IMR-90 (cell line): ENCODE measurements at regions not wholly inside any gene's neighbourhood (a gene's known extent, or its start where the extent isn't known, plus 50 kb on each side); places are given as distances from the start of the nearest gene placed in this dataset.

ENCODE experiments used
- BHLHE40 ChIP-seq: fragments of 150-350 bp; IDR thresholded peaks from 2 replicates; pipeline ENCODE4 v1.6.1; 2016; ENCODE audit warnings: mild to moderate bottlenecking, low read depth, low read length
- CEBPB ChIP-seq: IDR thresholded peaks from 2 replicates; pipeline ENCODE4 v1.6.1; 2012; ENCODE audit warnings: low read depth, low read length, improper control_type of control experiment
- CHD1 ChIP-seq: IDR thresholded peaks from 2 replicates; pipeline ENCODE4 v1.6.1; 2012; ENCODE audit warnings: low read depth, low read length, improper control_type of control experiment
- CTCF ChIP-seq: conservative IDR thresholded peaks from 2 replicates; pipeline ENCODE4 v1.5.1; 2012; ENCODE audit warnings: mild to moderate bottlenecking, low read depth, low read length, improper control_type of control experiment
- ELK1 ChIP-seq: fragments of 150-350 bp; IDR thresholded peaks from 2 replicates; pipeline ENCODE4 v1.6.1; 2016; ENCODE audit warnings: low read depth, mild to moderate bottlenecking, low read length, moderate library complexity, borderline replicate concordance
- MAFK ChIP-seq: IDR thresholded peaks from 2 replicates; pipeline ENCODE4 v1.6.1; 2012; ENCODE audit warnings: low read depth, low read length, improper control_type of control experiment
- MAZ ChIP-seq: IDR thresholded peaks from 2 replicates; pipeline ENCODE4 v1.6.1; 2012; ENCODE audit warnings: low read depth, mild to moderate bottlenecking, low read length, improper control_type of control experiment, moderate library complexity, borderline replicate concordance
- MXI1 ChIP-seq: IDR thresholded peaks from 2 replicates; pipeline ENCODE4 v1.6.1; 2012; ENCODE audit warnings: low read depth, mild to moderate bottlenecking, low read length, moderate library complexity, borderline replicate concordance
- POLR2A ChIP-seq: IDR thresholded peaks from 2 replicates; pipeline ENCODE4 v1.6.1; 2012; ENCODE audit warnings: mild to moderate bottlenecking, low read depth, low read length
- RAD21 ChIP-seq: IDR thresholded peaks from 2 replicates; pipeline ENCODE4 v1.6.1; 2012; ENCODE audit warnings: low read length, improper control_type of control experiment
- RFX5 ChIP-seq: IDR thresholded peaks from 2 replicates; pipeline ENCODE4 v1.8.0; 2012; ENCODE audit warnings: low read depth, mild to moderate bottlenecking, low read length, moderate library complexity
- SMC3 ChIP-seq: fragments of 150-350 bp; IDR thresholded peaks from 2 replicates; pipeline ENCODE4 v1.6.1; 2016; ENCODE audit warnings: low read depth, mild to moderate bottlenecking, antibody characterized with exemption, low read length, moderate library complexity
- USF2 ChIP-seq: fragments of 150-350 bp; IDR thresholded peaks from 2 replicates; pipeline ENCODE4 v1.6.1; 2017; ENCODE audit warnings: mild to moderate bottlenecking, antibody characterized with exemption, low read length, low read depth

GRCh38 chr16:61270726-61271125, 765.5 kb downstream of the CDH8 start:
- no peak for TF ChIP-seq CTCF
- TF ChIP-seq BHLHE40, result no peak
- TF ChIP-seq CHD1, result no peak
- no peak for TF ChIP-seq POLR2A
- no peak for TF ChIP-seq ELK1
- no peak for TF ChIP-seq USF2
- no peak for TF ChIP-seq RAD21
- TF ChIP-seq RFX5, result no peak
- TF ChIP-seq CEBPB, result no peak
- TF ChIP-seq SMC3, result no peak
- no peak for TF ChIP-seq MXI1
- no peak for TF ChIP-seq MAZ
- TF ChIP-seq MAFK, result no peak
